ENCODE measurements at regions not wholly inside any gene's neighbourhood (a gene's known extent, or its start where the extent isn't known, plus 50 kb on each side); places are given as distances from the start of the nearest gene placed in this dataset.

GRCh38 chr2:158890296-158890905 lies 78.0 kb upstream of the TANC1 start:
- Histone ChIP-seq H3K9me3 (ENCODE audit: control insufficient read depth, low read depth, low read length) (no peaks in the 10 kb centered on the region), H2BK120ac (ENCODE audit: low read depth, low read length, poor library complexity, severe bottlenecking) (no peak overlapping the region), H2BK20ac (ENCODE audit: low read depth, low read length, poor library complexity, severe bottlenecking) (no peak overlapping the region), H3K56ac (ENCODE audit: insufficient read length, low read depth, low read length) (no peak overlapping the region), H4K8ac (replicated peaks; ENCODE audit: insufficient read length, low read depth, low read length) (no peak overlapping the region), H3K23ac (ENCODE audit: insufficient read length, low read depth, low read length) (no peak overlapping the region), H3K79me1 (ENCODE audit: insufficient read depth, low read depth, low read length, poor library complexity, severe bottlenecking) (no peaks in the 10 kb centered on the region), H3K4me2 (ENCODE audit: insufficient read depth, insufficient read length, low read length) (no peak overlapping the region), H3K27ac (ENCODE audit: insufficient read length, low read depth, low read length) (no peak overlapping the region), H2AK5ac (ENCODE audit: insufficient read length, low read length) (no peak overlapping the region), H4K5ac (ENCODE audit: insufficient read length, low read depth, low read length) (no peak overlapping the region), H2BK15ac (ENCODE audit: low read depth, low read length) (no peak overlapping the region), H3K79me2 (ENCODE audit: insufficient read depth, low read length) (no peaks in the 10 kb centered on the region), H4K91ac (ENCODE audit: insufficient read length, low read depth, low read length) (no peak overlapping the region), H3K18ac (ENCODE audit: insufficient read length, low read depth, low read length) (no peak overlapping the region), H3K9ac (ENCODE audit: extremely low read depth, insufficient read length, low read length) (no peak overlapping the region), H3K27me3 (ENCODE audit: insufficient read depth, low read length) (no peaks in the 10 kb centered on the region), H2BK5ac (ENCODE audit: insufficient read length, low read length) (no peak overlapping the region), H3K23me2 (ENCODE audit: insufficient read length, low read depth, low read length, poor library complexity, severe bottlenecking) (no peaks in the 10 kb centered on the region), H2AFZ (ENCODE audit: low read length) (no peak overlapping the region), H3T11ph (ENCODE audit: low read length) (no peak overlapping the region), H3K14ac (ENCODE audit: insufficient read depth, low read length) (no peak overlapping the region), H3K4ac (ENCODE audit: low read depth, low read length) (no peak overlapping the region), H2BK12ac (ENCODE audit: insufficient read length, low read depth, low read length) (no peak overlapping the region), H3K4me1 (ENCODE audit: insufficient read depth, low read length) (no peaks in the 10 kb centered on the region), H4K20me1 (ENCODE audit: control insufficient read depth, insufficient read depth, insufficient read length) (no peaks in the 10 kb centered on the region)
- H3K9me3 Mint-ChIP-seq: no peaks in the 10 kb centered on the region
- H3K4me1 Mint-ChIP-seq: peaks cover 2 to 4% of the 10 kb centered on the region in 2 experiments; a peak in 1 of 4 replicates
- no peak overlapping the region for H3K4me3 Mint-ChIP-seq
- no peaks in the 10 kb centered on the region for H3K27me3 Mint-ChIP-seq (ENCODE audit: low read depth)
- DNase-seq: no peak
- WGBS (ENCODE audit: extremely low coverage, insufficient read length, low lambda C conversion rate): no CpG with 5 or more reads among the region's 3 CpGs
- H3K36me3 Mint-ChIP-seq (ENCODE audit: insufficient read depth in 1 of 3, low read depth in 3 of 3): no peaks in the 10 kb centered on the region
- no peak for TF ChIP-seq CTCF (conservative IDR thresholded peaks at IDR 0.05)
- no peak overlapping the region for H3K27ac Mint-ChIP-seq
